Endometrial microvascular endothelial cells (primary cell): ENCODE measurements at regions not wholly inside any gene's neighbourhood (a gene's known extent, or its start where the extent isn't known, plus 50 kb on each side); places are given as distances from the start of the nearest gene placed in this dataset.
"Not testable (repeated sequence)": the region's sequence is repeated elsewhere in the genome, so short reads cannot be mapped to it uniquely, and the experiment has no call there.

Source experiments
- in situ Hi-C: cut with HindIII; loops from 2 replicates; pipeline ENCODE4 v1.10.0; 2017; ENCODE audit warnings: low sequenced_read_pairs, low pct_unique_long_range_greater_than_20kb; ENCODE audit errors: inconsistent ontology term

GRCh38 chr2:14074691-14075090, 557.8 kb upstream of the LRATD1 start:
- in situ Hi-C loops: no loop called here

- in situ Hi-C loops: no loop called here
Measured at GRCh38 chr2:14079576-14079975, 552.9 kb upstream of the LRATD1 start.

- in situ Hi-C loops: no loop called here
Measured at GRCh38 chr2:14081521-14081920, 551.0 kb upstream of the LRATD1 start.

GRCh38 chr2:14082640-14083039, 549.9 kb upstream of the LRATD1 start:
- in situ Hi-C loops: no loop called here

GRCh38 chr2:14094592-14094991, 537.9 kb upstream of the LRATD1 start:
- in situ Hi-C loops: no loop called here

- in situ Hi-C loops: not testable (repeated sequence)
Measured at GRCh38 chr2:14099101-14099500, 533.4 kb upstream of the LRATD1 start.

- in situ Hi-C loops: no loop called here
Measured at GRCh38 chr2:14114275-14114674, 518.2 kb upstream of the LRATD1 start.

- in situ Hi-C loops: no loop called here
Measured at GRCh38 chr2:14120376-14120775, 512.1 kb upstream of the LRATD1 start.

- in situ Hi-C loops: no loop called here
Measured at GRCh38 chr2:14123436-14124103, 508.9 kb upstream of the LRATD1 start.

GRCh38 chr2:14125624-14126293, 506.8 kb upstream of the LRATD1 start:
- in situ Hi-C loops: no loop called here

- in situ Hi-C loops: no loop called here
Measured at GRCh38 chr2:14126846-14127245, 505.7 kb upstream of the LRATD1 start.

- in situ Hi-C loops: no loop called here
Measured at GRCh38 chr2:14127765-14128164, 504.8 kb upstream of the LRATD1 start.

GRCh38 chr2:14132386-14132785, 500.1 kb upstream of the LRATD1 start:
- in situ Hi-C loops: no loop called here

- in situ Hi-C loops: no loop called here
Measured at GRCh38 chr2:14134771-14135170, 497.7 kb upstream of the LRATD1 start.

GRCh38 chr2:14136030-14136429, 496.5 kb upstream of the LRATD1 start:
- in situ Hi-C loops: no loop called here

GRCh38 chr2:14137643-14138042, 494.9 kb upstream of the LRATD1 start:
- in situ Hi-C loops: no loop called here

- in situ Hi-C loops: no loop called here
Measured at GRCh38 chr2:14140009-14140550, 492.4 kb upstream of the LRATD1 start.

GRCh38 chr2:14143435-14143834, 489.1 kb upstream of the LRATD1 start:
- in situ Hi-C loops: no loop called here

- in situ Hi-C loops: no loop called here
Measured at GRCh38 chr2:14148216-14148615, 484.3 kb upstream of the LRATD1 start.

GRCh38 chr2:14157816-14158215, 474.7 kb upstream of the LRATD1 start:
- in situ Hi-C loops: no loop called here
